GM23338 (cell line): ENCODE measurements at regions not wholly inside any gene's neighbourhood (a gene's known extent, or its start where the extent isn't known, plus 50 kb on each side); places are given as distances from the start of the nearest gene placed in this dataset.

Experiments used
- ATAC-seq: fragments of 200-7000 bp; cut with Tn5 transposase; 3 replicates; pipeline ENCODE4 v1.9.1; 2020
- DNase-seq: peaks from one replicate; pipeline ENCODE4 v3.0.0-alpha.2; 2015; ENCODE audit warnings: low spot score
- H2AFZ ChIP-seq: fragments of 200-600 bp; sonication (generic); 2 replicates; pipeline ENCODE4 v1.8.0; 2016; ENCODE audit warnings: antibody characterized with exemption, mild to moderate bottlenecking, moderate library complexity
- H3F3A ChIP-seq: fragments of 200-600 bp; sonication (generic); replicated peaks from 2 replicates; pipeline ENCODE4 v1.8.0; 2017; ENCODE audit warnings: antibody characterized with exemption, mixed run types, low read depth
- H3K27ac ChIP-seq: fragments of 200-600 bp; sonication (generic); 2 replicates; pipeline ENCODE4 v1.6.1; 2016; ENCODE audit warnings: low read depth
- H3K27me3 ChIP-seq: fragments of 200-600 bp; sonication (generic); 2 replicates; pipeline ENCODE4 v1.8.0; 2016; ENCODE audit warnings: mild to moderate bottlenecking, mixed run types, moderate library complexity; ENCODE audit not compliant: insufficient read depth
- H3K36me3 ChIP-seq: fragments of 200-600 bp; sonication (generic); 2 replicates; pipeline ENCODE4 v1.8.0; 2016; ENCODE audit warnings: mild to moderate bottlenecking; ENCODE audit not compliant: insufficient read depth
- H3K4me1 ChIP-seq: fragments of 200-600 bp; sonication (generic); 2 replicates; pipeline ENCODE4 v1.8.0; 2016; ENCODE audit warnings: mild to moderate bottlenecking, moderate library complexity; ENCODE audit not compliant: insufficient read depth
- H3K4me2 ChIP-seq: fragments of 200-600 bp; sonication (generic); 2 replicates; pipeline ENCODE4 v1.7.1; 2017; ENCODE audit warnings: mixed run types
- H3K4me3 ChIP-seq: fragments of 200-600 bp; sonication (generic); 2 replicates; pipeline ENCODE4 v1.6.1; 2016; ENCODE audit warnings: mixed run types
- H3K79me2 ChIP-seq: fragments of 200-600 bp; sonication (generic); replicated peaks from 2 replicates; pipeline ENCODE4 v1.8.0; 2017; ENCODE audit warnings: mild to moderate bottlenecking; ENCODE audit not compliant: insufficient read depth
- H3K9me2 ChIP-seq: fragments of 200-600 bp; sonication (generic); 2 replicates; pipeline ENCODE4 v1.8.0; 2017; ENCODE audit not compliant: insufficient read depth
- H4K20me1 ChIP-seq: fragments of 200-600 bp; sonication (generic); replicated peaks from 2 replicates; pipeline ENCODE4 v1.8.0; 2017; ENCODE audit warnings: mild to moderate bottlenecking; ENCODE audit not compliant: insufficient read depth
- H3K27ac Mint-ChIP-seq: 2 replicates; pipeline ENCODE4 v1.8.0; 2020; ENCODE audit warnings: inconsistent platforms, mild to moderate bottlenecking, moderate library complexity, mixed read lengths
- H3K27me3 Mint-ChIP-seq: 3 replicates; pipeline ENCODE4 v1.8.0; 2022; ENCODE audit warnings: low read depth, mild to moderate bottlenecking, moderate library complexity, mixed read lengths, inconsistent platforms; ENCODE audit not compliant: insufficient read depth, poor library complexity
- H3K36me3 Mint-ChIP-seq: 3 replicates; pipeline ENCODE4 v1.8.0; 2021; ENCODE audit warnings: low read depth, mild to moderate bottlenecking, inconsistent platforms, moderate library complexity, mixed read lengths
- H3K4me1 Mint-ChIP-seq: 3 replicates; pipeline ENCODE4 v1.8.0; 2020; ENCODE audit warnings: mild to moderate bottlenecking, inconsistent platforms, mixed read lengths
- H3K4me3 Mint-ChIP-seq: 3 replicates; pipeline ENCODE4 v1.8.0; 2021; ENCODE audit warnings: moderate library complexity, mild to moderate bottlenecking, inconsistent platforms, mixed read lengths
- H3K9me3 Mint-ChIP-seq: 3 replicates; pipeline ENCODE4 v1.8.0; 2020; ENCODE audit warnings: moderate library complexity, mild to moderate bottlenecking, inconsistent platforms, mixed read lengths
- EZH2 ChIP-seq: fragments of 200-600 bp; sonication (generic); IDR thresholded peaks from one replicate; pipeline ENCODE4 v1.8.0; 2017; ENCODE audit warnings: antibody characterized with exemption, mild to moderate bottlenecking, low read depth; ENCODE audit not compliant: unreplicated experiment
- TF ChIP-seq, protein P1 (sequence below): fragments of 250-450 bp; sonication (Bioruptor Pico); IDR thresholded peaks from 2 replicates; pipeline ENCODE4 v1.5.0; 2020; ENCODE audit warnings: mild to moderate bottlenecking, moderate library complexity
- TF ChIP-seq, protein P2 (sequence below): IDR thresholded peaks from one replicate; pipeline ENCODE4 v1.6.1; 2018; ENCODE audit warnings: antibody characterized with exemption; ENCODE audit not compliant: unreplicated experiment
- TF ChIP-seq, protein P3 (sequence below): IDR thresholded peaks from 2 replicates; pipeline ENCODE4 v1.6.1; 2016; ENCODE audit warnings: antibody characterized with exemption

DNA sequence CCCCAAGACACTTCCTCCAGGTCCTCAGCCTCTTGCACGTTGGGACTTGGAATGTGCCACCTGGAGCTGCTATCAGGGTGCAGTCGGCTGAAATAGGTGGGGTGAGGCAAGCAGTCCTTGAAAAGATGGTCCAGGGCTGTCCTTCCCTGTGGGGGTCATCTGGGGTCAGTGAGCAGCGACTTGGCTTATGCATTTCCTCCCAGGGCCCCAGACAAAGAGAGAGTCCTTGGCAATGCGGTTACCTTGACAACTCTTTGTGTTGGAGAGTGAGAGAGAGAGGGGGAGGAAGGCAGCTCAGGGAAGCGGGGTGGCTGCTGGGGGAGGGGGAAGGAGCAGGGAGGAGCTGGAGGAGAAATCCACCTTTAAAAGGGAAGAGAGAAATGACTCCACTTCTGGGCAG lies 93.8 kb downstream of the MIAT start:
- H3K4me1 Mint-ChIP-seq = peaks cover 50% of the 10 kb centered on the region
- H3K9me2 ChIP-seq = no peaks in the 10 kb centered on the region
- H3K27me3 ChIP-seq = no peaks in the 10 kb centered on the region
- H3K4me3 ChIP-seq = peak overlapping the region; percentile 19; the same call in 1 of the 2 replicates
- H3K27ac ChIP-seq = peak overlapping the region; percentile 0; the same call in 1 of the 2 replicates
- no peaks in the 10 kb centered on the region for H3K36me3 ChIP-seq
- H3K27me3 Mint-ChIP-seq = peaks cover 26% of the 10 kb centered on the region
- H3K4me2 ChIP-seq = peak overlapping the region; percentile 52
- ATAC-seq (peak; percentile 92), DNase-seq (peak; percentile 99)
- TF ChIP-seq, protein P1, sequence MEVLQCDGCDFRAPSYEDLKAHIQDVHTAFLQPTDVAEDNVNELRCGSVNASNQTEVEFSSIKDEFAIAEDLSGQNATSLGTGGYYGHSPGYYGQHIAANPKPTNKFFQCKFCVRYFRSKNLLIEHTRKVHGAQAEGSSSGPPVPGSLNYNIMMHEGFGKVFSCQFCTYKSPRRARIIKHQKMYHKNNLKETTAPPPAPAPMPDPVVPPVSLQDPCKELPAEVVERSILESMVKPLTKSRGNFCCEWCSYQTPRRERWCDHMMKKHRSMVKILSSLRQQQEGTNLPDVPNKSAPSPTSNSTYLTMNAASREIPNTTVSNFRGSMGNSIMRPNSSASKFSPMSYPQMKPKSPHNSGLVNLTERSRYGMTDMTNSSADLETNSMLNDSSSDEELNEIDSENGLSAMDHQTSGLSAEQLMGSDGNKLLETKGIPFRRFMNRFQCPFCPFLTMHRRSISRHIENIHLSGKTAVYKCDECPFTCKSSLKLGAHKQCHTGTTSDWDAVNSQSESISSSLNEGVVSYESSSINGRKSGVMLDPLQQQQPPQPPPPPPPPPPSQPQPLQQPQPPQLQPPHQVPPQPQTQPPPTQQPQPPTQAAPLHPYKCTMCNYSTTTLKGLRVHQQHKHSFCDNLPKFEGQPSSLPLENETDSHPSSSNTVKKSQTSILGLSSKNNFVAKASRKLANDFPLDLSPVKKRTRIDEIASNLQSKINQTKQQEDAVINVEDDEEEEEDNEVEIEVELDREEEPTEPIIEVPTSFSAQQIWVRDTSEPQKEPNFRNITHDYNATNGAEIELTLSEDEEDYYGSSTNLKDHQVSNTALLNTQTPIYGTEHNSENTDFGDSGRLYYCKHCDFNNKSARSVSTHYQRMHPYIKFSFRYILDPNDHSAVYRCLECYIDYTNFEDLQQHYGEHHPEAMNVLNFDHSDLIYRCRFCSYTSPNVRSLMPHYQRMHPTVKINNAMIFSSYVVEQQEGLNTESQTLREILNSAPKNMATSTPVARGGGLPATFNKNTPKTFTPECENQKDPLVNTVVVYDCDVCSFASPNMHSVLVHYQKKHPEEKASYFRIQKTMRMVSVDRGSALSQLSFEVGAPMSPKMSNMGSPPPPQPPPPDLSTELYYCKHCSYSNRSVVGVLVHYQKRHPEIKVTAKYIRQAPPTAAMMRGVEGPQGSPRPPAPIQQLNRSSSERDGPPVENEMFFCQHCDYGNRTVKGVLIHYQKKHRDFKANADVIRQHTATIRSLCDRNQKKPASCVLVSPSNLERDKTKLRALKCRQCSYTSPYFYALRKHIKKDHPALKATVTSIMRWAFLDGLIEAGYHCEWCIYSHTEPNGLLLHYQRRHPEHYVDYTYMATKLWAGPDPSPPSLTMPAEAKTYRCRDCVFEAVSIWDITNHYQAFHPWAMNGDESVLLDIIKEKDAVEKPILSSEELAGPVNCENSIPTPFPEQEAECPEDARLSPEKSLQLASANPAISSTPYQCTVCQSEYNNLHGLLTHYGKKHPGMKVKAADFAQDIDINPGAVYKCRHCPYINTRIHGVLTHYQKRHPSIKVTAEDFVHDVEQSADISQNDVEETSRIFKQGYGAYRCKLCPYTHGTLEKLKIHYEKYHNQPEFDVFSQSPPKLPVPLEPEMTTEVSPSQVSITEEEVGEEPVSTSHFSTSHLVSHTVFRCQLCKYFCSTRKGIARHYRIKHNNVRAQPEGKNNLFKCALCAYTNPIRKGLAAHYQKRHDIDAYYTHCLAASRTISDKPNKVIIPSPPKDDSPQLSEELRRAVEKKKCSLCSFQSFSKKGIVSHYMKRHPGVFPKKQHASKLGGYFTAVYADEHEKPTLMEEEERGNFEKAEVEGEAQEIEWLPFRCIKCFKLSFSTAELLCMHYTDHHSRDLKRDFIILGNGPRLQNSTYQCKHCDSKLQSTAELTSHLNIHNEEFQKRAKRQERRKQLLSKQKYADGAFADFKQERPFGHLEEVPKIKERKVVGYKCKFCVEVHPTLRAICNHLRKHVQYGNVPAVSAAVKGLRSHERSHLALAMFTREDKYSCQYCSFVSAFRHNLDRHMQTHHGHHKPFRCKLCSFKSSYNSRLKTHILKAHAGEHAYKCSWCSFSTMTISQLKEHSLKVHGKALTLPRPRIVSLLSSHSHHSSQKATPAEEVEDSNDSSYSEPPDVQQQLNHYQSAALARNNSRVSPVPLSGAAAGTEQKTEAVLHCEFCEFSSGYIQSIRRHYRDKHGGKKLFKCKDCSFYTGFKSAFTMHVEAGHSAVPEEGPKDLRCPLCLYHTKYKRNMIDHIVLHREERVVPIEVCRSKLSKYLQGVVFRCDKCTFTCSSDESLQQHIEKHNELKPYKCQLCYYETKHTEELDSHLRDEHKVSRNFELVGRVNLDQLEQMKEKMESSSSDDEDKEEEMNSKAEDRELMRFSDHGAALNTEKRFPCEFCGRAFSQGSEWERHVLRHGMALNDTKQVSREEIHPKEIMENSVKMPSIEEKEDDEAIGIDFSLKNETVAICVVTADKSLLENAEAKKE (CRISPR knock-in tag) = peak; percentile 5; the same call in 1 of the 2 replicates
- TF ChIP-seq, protein P2, sequence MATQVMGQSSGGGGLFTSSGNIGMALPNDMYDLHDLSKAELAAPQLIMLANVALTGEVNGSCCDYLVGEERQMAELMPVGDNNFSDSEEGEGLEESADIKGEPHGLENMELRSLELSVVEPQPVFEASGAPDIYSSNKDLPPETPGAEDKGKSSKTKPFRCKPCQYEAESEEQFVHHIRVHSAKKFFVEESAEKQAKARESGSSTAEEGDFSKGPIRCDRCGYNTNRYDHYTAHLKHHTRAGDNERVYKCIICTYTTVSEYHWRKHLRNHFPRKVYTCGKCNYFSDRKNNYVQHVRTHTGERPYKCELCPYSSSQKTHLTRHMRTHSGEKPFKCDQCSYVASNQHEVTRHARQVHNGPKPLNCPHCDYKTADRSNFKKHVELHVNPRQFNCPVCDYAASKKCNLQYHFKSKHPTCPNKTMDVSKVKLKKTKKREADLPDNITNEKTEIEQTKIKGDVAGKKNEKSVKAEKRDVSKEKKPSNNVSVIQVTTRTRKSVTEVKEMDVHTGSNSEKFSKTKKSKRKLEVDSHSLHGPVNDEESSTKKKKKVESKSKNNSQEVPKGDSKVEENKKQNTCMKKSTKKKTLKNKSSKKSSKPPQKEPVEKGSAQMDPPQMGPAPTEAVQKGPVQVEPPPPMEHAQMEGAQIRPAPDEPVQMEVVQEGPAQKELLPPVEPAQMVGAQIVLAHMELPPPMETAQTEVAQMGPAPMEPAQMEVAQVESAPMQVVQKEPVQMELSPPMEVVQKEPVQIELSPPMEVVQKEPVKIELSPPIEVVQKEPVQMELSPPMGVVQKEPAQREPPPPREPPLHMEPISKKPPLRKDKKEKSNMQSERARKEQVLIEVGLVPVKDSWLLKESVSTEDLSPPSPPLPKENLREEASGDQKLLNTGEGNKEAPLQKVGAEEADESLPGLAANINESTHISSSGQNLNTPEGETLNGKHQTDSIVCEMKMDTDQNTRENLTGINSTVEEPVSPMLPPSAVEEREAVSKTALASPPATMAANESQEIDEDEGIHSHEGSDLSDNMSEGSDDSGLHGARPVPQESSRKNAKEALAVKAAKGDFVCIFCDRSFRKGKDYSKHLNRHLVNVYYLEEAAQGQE = peak; percentile 10
- TF ChIP-seq, protein P3, sequence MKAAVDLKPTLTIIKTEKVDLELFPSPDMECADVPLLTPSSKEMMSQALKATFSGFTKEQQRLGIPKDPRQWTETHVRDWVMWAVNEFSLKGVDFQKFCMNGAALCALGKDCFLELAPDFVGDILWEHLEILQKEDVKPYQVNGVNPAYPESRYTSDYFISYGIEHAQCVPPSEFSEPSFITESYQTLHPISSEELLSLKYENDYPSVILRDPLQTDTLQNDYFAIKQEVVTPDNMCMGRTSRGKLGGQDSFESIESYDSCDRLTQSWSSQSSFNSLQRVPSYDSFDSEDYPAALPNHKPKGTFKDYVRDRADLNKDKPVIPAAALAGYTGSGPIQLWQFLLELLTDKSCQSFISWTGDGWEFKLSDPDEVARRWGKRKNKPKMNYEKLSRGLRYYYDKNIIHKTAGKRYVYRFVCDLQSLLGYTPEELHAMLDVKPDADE = peak; percentile 57; the same call in 1 of the 2 replicates
- no peak for TF ChIP-seq EZH2
- peak overlapping the region; percentile 45; the same call in 1 of the 3 replicates for H3K4me3 Mint-ChIP-seq
- H3K9me3 Mint-ChIP-seq = no peaks in the 10 kb centered on the region
- peak overlapping the region; percentile 73; the same call in 1 of the 2 replicates for H3K27ac Mint-ChIP-seq
- peaks cover 52% of the 10 kb centered on the region for H3K4me1 ChIP-seq
- H3F3A ChIP-seq = peaks cover 18% of the 10 kb centered on the region
- no peaks in the 10 kb centered on the region for H3K79me2 ChIP-seq
- H4K20me1 ChIP-seq = no peaks in the 10 kb centered on the region
- no peak overlapping the region for H2AFZ ChIP-seq
- H3K36me3 Mint-ChIP-seq = peaks cover 6% of the 10 kb centered on the region; the same call in 1 of the 3 replicates
